Adrenal gland (tissue), 9 donors: ENCODE measurements at regions not wholly inside any gene's neighbourhood (a gene's known extent, or its start where the extent isn't known, plus 50 kb on each side); places are given as distances from the start of the nearest gene placed in this dataset.
A peak's percentile ranks its signal among the peaks of the same experiment; 100 is the strongest.

Experiments used
- DNase-seq, 7 donors: peaks; one replicate each; pipeline ENCODE4 v3.0.0-alpha.2; 2019 to 2020
- H3K27ac ChIP-seq, 5 donors: fragments of 200-600 bp; sonication (generic) in 4 of 5; 1 replicate in 3 of 5; 2 replicates in 2 of 5; pipeline versions ENCODE4 v1.5.1 to v1.8.0; 2016 to 2020; ENCODE audit warnings: mild to moderate bottlenecking in 1 of 5
- H3K27me3 ChIP-seq: fragments of 200-600 bp; 2 replicates; pipeline ENCODE4 v1.8.0; 2021
- H3K36me3 ChIP-seq, 2 donors: fragments of 200-600 bp; replicated peaks in 1 of 2; 1 replicate in 1 of 2; 2 replicates in 1 of 2; pipeline versions ENCODE4 v1.5.1 to v1.8.0; 2018 to 2022
- H3K4me1 ChIP-seq, 2 donors: fragments of 200-600 bp; replicated peaks in 1 of 2; 1 replicate in 1 of 2; 2 replicates in 1 of 2; pipeline versions ENCODE4 v1.5.1 to v1.8.0; 2018 to 2021
- H3K4me3 ChIP-seq, 4 donors: fragments of 200-600 bp; sonication (generic) in 3 of 4; one replicate each; pipeline ENCODE4 v1.5.1; 2016 to 2018
- H3K9me3 ChIP-seq, 3 donors: fragments of 200-600 bp; sonication (generic) in 1 of 3; replicated peaks in 1 of 3; 1 replicate in 2 of 3; 2 replicates in 1 of 3; pipeline versions ENCODE4 v1.5.1 to v1.8.0; 2016 to 2021
- POLR2A ChIP-seq, 2 donors: fragments of 450-650 bp; IDR thresholded peaks; one replicate each; pipeline ENCODE4 v1.6.1; 2017; ENCODE audit warnings: antibody characterized with exemption in 2 of 2, mild to moderate bottlenecking in 2 of 2, moderate library complexity in 1 of 2
- WGBS, 4 donors: extraction: QIAGEN DNeasy Blood & Tissue Kit in 2 of 4; methylation state at CpG; one replicate each; pipeline versions ENCODE4 v1.1.5 to v1.1.7; 2013 to 2017; 5-methylcytosine and 5-hydroxymethylcytosine counted together
- intact Hi-C, 2 donors: fragments of 100-400 bp; cut with DNase I; formaldehyde crosslinking; loops; one replicate each; pipeline versions ENCODE4 v1.14.1 to v1.15.0; 2022 to 2023
- TF ChIP-seq, protein P1 (sequence below), 6 experiments: fragments of 450-650 bp in 4 of 6; fragments of 200-600 bp in 2 of 6; sonication (generic) in 1 of 6; IDR thresholded peaks; 1 replicate in 5 of 6; 2 replicates in 1 of 6; pipeline versions ENCODE4 v1.5.1 to v1.8.0; 2016 to 2021; ENCODE audit warnings: antibody characterized with exemption in 6 of 6, mild to moderate bottlenecking in 2 of 6, moderate library complexity in 1 of 6
- donor health status: healthy with polysubstance abuse.
- donor health status: Bipolar disorder and iron deficiency.
- donor health status: DM: yes; HTN: yes; CAD: no.
- donor health status: DM: no; HTN: no; CAD: no.
- donor health status: DM: no; HTN: no; CAD: no.

DNA sequence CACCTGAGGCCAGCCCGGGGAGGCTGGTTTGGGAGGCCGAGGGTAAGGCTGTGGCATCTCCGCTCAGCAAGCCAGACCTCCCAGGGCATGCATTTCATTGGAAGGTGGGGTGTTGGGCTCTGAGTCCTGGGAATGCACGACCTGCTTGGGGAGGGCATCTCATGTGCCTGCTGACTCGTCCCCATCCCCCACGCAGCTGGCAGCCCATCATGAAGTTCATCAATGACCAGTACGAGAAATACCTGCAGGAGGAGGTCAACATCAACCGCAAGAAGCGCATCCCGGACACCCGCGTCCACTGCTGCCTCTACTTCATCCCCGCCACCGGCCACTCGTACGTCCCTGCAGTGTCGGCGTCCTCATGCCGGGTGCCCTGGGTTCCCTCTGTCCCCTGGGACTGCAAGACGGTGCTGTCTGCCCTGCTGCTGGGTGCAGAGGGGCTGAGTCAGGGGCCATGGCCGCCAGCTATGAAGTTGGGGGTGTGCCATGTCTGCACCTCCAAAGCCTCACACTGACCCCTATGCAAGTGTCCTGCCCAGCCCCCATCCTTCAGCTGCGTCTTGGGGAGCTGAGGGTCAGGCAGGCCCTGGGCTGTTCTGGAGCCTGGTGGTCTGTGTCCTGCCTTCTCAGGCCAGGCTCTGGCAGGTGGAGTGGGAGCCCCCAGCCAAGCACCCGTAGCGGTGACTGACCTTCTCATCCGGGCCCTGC, 347.9 kb downstream of the SEC14L1 start:
- WGBS, 4 donors: 83 to 94% (median 88%) methylated on average over 12 to 25 of the region's 25 CpGs
- Histone ChIP-seq H3K27me3 (no peaks in the 10 kb centered on the region), H3K36me3 (peaks cover 0 to 71% of the 10 kb centered on the region in 2 donors), H3K4me3 (no peak overlapping the region), H3K4me1 (peaks cover 0 to 10% of the 10 kb centered on the region in 2 donors), H3K27ac (no peak overlapping the region), H3K9me3 (no peaks in the 10 kb centered on the region)
- intact Hi-C loops: loop anchor here in 1 of 2 donors (10.0 kb wide), 1 partner anchor 54 kb away; no protein-coding TSS in a partner anchor
- TF ChIP-seq, protein P1, sequence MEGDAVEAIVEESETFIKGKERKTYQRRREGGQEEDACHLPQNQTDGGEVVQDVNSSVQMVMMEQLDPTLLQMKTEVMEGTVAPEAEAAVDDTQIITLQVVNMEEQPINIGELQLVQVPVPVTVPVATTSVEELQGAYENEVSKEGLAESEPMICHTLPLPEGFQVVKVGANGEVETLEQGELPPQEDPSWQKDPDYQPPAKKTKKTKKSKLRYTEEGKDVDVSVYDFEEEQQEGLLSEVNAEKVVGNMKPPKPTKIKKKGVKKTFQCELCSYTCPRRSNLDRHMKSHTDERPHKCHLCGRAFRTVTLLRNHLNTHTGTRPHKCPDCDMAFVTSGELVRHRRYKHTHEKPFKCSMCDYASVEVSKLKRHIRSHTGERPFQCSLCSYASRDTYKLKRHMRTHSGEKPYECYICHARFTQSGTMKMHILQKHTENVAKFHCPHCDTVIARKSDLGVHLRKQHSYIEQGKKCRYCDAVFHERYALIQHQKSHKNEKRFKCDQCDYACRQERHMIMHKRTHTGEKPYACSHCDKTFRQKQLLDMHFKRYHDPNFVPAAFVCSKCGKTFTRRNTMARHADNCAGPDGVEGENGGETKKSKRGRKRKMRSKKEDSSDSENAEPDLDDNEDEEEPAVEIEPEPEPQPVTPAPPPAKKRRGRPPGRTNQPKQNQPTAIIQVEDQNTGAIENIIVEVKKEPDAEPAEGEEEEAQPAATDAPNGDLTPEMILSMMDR (IDR thresholded peaks at IDR 0.05): no peak
- TF ChIP-seq POLR2A (IDR thresholded peaks at IDR 0.05): no peak
- peak in 1 of 7 donors; percentile 24 for DNase-seq

DNA sequence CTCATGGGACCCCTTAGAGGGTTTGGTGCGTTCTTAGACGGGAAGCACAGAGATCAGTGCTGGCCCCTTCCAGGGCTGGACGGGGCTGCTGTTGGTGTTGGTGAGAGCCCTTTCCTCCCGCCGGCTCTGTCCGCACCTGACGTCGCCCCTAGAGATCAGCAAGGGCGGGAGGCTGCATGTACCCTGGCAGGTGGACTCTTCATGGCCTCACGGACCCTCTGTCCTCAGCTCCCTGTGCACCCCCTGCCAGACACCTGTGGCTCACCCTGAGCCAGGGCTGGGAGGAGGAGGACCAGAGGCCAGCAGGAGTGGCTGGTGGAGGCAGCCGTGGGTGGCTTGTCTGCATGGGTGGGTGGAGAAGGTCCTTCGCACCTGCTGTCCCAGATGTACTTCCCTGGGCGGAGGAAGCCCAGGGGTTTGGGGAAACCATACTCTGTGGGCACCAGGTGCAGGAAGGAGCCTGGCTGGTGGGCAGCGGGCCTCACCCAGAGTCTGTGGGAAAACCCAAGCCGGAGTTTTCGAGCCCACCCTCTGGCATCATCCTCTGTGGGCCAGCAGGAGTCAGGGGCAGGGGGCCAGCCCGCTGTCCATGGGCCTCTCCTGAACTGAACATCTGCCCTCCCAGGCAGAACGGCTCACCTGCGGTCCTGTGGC, 348.6 kb downstream of the SEC14L1 start:
- no peak for TF ChIP-seq POLR2A (IDR thresholded peaks at IDR 0.05)
- H3K4me1 ChIP-seq: peaks cover 0 to 12% of the 10 kb centered on the region in 2 donors
- H3K9me3 ChIP-seq: no peaks in the 10 kb centered on the region
- intact Hi-C loops: loop anchor here in 1 of 2 donors (10.0 kb wide), 1 partner anchor 55 kb away; no protein-coding TSS in a partner anchor
- peaks cover 0 to 76% of the 10 kb centered on the region in 2 donors for H3K36me3 ChIP-seq
- no peak overlapping the region for H3K4me3 ChIP-seq
- H3K27me3 ChIP-seq: no peaks in the 10 kb centered on the region
- peak in 1 of 7 donors; percentile 12 for DNase-seq
- peak overlapping the region in 1 of 5 donors; percentile 52 for H3K27ac ChIP-seq
- WGBS, 4 donors: 81 to 89% (median 87%) methylated on average over 11 to 19 of the region's 19 CpGs

DNA sequence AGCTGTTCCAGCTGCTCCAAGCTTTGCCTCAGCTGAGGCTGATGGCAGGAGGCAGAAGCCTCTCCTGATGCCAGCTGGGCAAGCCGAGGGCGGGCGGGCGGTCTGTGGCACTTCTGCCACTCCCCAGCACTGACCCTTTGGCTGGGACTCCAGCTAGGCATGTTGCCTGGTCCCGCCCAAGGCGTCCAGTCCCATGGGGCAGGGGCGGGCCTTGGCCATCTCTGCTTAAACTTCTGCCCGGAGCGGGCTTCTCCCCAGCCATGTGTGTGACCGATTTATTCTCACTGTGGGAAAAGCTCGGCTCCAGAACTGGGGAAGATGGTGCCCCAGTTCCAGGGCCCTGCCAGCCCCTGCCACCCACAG, 349.1 kb downstream of the SEC14L1 start:
- TF ChIP-seq, protein P1 (IDR thresholded peaks at IDR 0.05): no peak
- TF ChIP-seq POLR2A (IDR thresholded peaks at IDR 0.05): no peak
- intact Hi-C loops: loop anchor here in 1 of 2 donors (5.0 to 10.0 kb wide), 2 partner anchors 55 to 163 kb away; no protein-coding TSS in a partner anchor
- Histone ChIP-seq H3K27ac (peak overlapping the region in 1 of 5 donors; percentile 52), H3K9me3 (no peaks in the 10 kb centered on the region), H3K27me3 (no peaks in the 10 kb centered on the region), H3K4me1 (peaks cover 0 to 17% of the 10 kb centered on the region in 2 donors), H3K4me3 (no peak overlapping the region), H3K36me3 (peaks cover 0 to 80% of the 10 kb centered on the region in 2 donors)
- WGBS, 4 donors: 35 to 49% (median 43%) methylated on average over 5 to 11 of the region's 11 CpGs; no CpG with 5 or more reads in 1 of the 4 donors
- DNase-seq: peak; percentile 73 to 90 (median 84)

DNA sequence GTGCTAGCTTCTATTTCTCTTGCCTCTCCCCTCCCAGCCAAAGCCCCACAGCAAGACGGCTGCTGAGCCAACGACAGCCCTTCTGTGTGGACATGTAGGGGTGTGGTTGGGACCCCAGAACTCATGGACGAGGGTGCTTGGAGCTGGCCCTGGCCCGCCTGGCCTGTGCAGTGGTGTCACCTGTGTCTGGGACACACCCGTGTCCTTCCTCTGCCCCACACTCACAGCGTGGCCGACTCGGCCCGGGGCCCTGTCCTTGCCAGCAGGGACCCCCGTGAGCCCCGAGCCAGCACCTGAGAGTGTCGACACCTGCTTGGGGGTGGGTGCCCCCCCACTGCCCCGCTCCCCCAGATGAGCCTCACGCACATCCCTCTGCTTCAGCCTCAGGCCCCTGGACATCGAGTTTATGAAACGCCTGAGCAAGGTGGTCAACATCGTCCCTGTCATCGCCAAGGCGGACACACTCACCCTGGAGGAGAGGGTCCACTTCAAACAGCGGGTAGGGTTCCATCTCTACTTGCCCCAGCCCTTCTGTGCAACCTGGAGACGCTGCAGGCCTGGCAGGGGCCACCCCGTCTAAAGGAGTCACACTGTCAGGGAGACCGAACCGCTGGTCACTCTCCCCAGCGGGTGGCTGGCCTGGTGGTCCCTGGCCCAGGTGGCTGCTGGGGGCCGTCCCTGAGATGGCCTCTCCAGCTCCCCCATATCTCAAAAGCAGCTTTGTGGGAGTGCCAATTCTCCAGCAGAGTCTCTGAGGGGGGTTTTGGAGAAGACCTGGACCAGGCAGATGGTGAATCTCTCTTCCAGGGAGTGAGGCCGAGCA, 349.8 kb downstream of the SEC14L1 start:
- WGBS, 4 donors: 72 to 86% (median 83%) methylated on average over 11 to 27 of the region's 27 CpGs
- Histone ChIP-seq H3K9me3 (no peaks in the 10 kb centered on the region), H3K4me3 (no peak overlapping the region), H3K27ac (peak overlapping the region in 1 of 5 donors; percentile 40), H3K36me3 (peaks cover 0 to 80% of the 10 kb centered on the region in 2 donors), H3K4me1 (peaks cover 0 to 17% of the 10 kb centered on the region in 2 donors), H3K27me3 (no peaks in the 10 kb centered on the region)
- DNase-seq: peak in 3 of 7 donors; percentile 1 to 17 (median 14)
- intact Hi-C loops: loop anchor here in 1 of 2 donors (5.0 kb wide), 1 partner anchor 163 kb away; no protein-coding TSS in a partner anchor
- no peak for TF ChIP-seq POLR2A (IDR thresholded peaks at IDR 0.05)
- TF ChIP-seq, protein P1 (IDR thresholded peaks at IDR 0.05): no peak
